RWPE2 (cell line): ENCODE measurements at regions not wholly inside any gene's neighbourhood (a gene's known extent, or its start where the extent isn't known, plus 50 kb on each side); places are given as distances from the start of the nearest gene placed in this dataset.

Source experiments
- ATAC-seq: fragments of 200-7000 bp; cut with Tn5 transposase; 3 replicates; pipeline ENCODE4 v1.9.1; 2021; ENCODE audit warnings: low read depth
- DNase-seq: peaks from one replicate; pipeline ENCODE4 v3.0.0-alpha.2; 2020; ENCODE audit warnings: low spot score
- H3K27ac ChIP-seq: fragments of 450-650 bp; 2 replicates; pipeline ENCODE4 v1.5.1; 2017; ENCODE audit warnings: mild to moderate bottlenecking; ENCODE audit not compliant: poor library complexity, severe bottlenecking
- H3K27me3 ChIP-seq: fragments of 250-450 bp; sonication (Bioruptor Pico); 2 replicates; pipeline ENCODE4 v1.5.1; 2021; ENCODE audit warnings: mild to moderate bottlenecking, moderate library complexity; ENCODE audit not compliant: insufficient read depth, poor library complexity, severe bottlenecking
- H3K36me3 ChIP-seq: fragments of 250-450 bp; sonication (Bioruptor Pico); 2 replicates; pipeline ENCODE4 v1.5.1; 2020; ENCODE audit warnings: low read depth, mild to moderate bottlenecking, moderate library complexity
- H3K4me1 ChIP-seq: fragments of 250-450 bp; sonication (Bioruptor Pico); 2 replicates; pipeline ENCODE4 v1.5.1; 2021; ENCODE audit warnings: mild to moderate bottlenecking, moderate library complexity; ENCODE audit not compliant: insufficient read depth, poor library complexity, severe bottlenecking
- H3K4me3 ChIP-seq: fragments of 250-450 bp; sonication (Bioruptor Pico); 2 replicates; pipeline ENCODE4 v1.5.1; 2021; ENCODE audit warnings: mild to moderate bottlenecking, moderate library complexity; ENCODE audit not compliant: severe bottlenecking
- H3K9me3 ChIP-seq: fragments of 250-450 bp; sonication (Bioruptor Pico); 2 replicates; pipeline ENCODE4 v1.5.1; 2021; ENCODE audit warnings: mild to moderate bottlenecking, moderate library complexity; ENCODE audit not compliant: severe bottlenecking
- CTCF ChIP-seq: fragments of 450-650 bp; IDR thresholded peaks from one replicate; pipeline ENCODE4 v1.5.1; 2017; ENCODE audit warnings: mild to moderate bottlenecking, moderate library complexity; ENCODE audit not compliant: poor library complexity, severe bottlenecking

GRCh38 chr10:31625566-31625965 lies 303.1 kb downstream of the ARHGAP12 start:
- Histone ChIP-seq H3K36me3 (no peaks in the 10 kb centered on the region), H3K27me3 (no peaks in the 10 kb centered on the region), H3K27ac (no peak overlapping the region), H3K4me1 (no peaks in the 10 kb centered on the region), H3K4me3 (no peak overlapping the region), H3K9me3 (peaks cover 2% of the 10 kb centered on the region)
- ATAC-seq (no peak), DNase-seq (no peak)
- TF ChIP-seq CTCF: no peak

GRCh38 chr10:31624611-31625010 lies 304.0 kb downstream of the ARHGAP12 start:
- no peak overlapping the region for H3K27ac ChIP-seq
- DNase-seq (no peak), ATAC-seq (no peak)
- no peak overlapping the region for H3K4me3 ChIP-seq
- H3K27me3 ChIP-seq: no peaks in the 10 kb centered on the region
- H3K4me1 ChIP-seq: no peaks in the 10 kb centered on the region
- TF ChIP-seq CTCF: no peak
- H3K36me3 ChIP-seq: no peaks in the 10 kb centered on the region
- peaks cover 2% of the 10 kb centered on the region for H3K9me3 ChIP-seq

GRCh38 chr10:31623947-31624346 lies 304.7 kb downstream of the ARHGAP12 start:
- Histone ChIP-seq H3K27me3 (no peaks in the 10 kb centered on the region), H3K4me1 (no peaks in the 10 kb centered on the region), H3K4me3 (no peak overlapping the region), H3K9me3 (peaks cover 2% of the 10 kb centered on the region), H3K36me3 (no peaks in the 10 kb centered on the region), H3K27ac (no peak overlapping the region)
- ATAC-seq (no peak), DNase-seq (no peak)
- no peak for TF ChIP-seq CTCF

- DNase-seq (no peak), ATAC-seq (no peak)
- H3K27me3 ChIP-seq: no peaks in the 10 kb centered on the region
- no peak for TF ChIP-seq CTCF
- H3K4me3 ChIP-seq: no peak overlapping the region
- no peak overlapping the region for H3K27ac ChIP-seq
- H3K4me1 ChIP-seq: no peaks in the 10 kb centered on the region
- H3K36me3 ChIP-seq: no peaks in the 10 kb centered on the region
- H3K9me3 ChIP-seq: peaks cover 2% of the 10 kb centered on the region
These were observed 304.4 kb downstream of the ZEB1 start for GRCh38 chr10:31623466-31623865.

GRCh38 chr10:31622978-31623377 lies 304.0 kb downstream of the ZEB1 start:
- no peak for TF ChIP-seq CTCF
- H3K27me3 ChIP-seq: no peaks in the 10 kb centered on the region

More at GRCh38 chr10:31622978-31623377, 304.0 kb downstream of the ZEB1 start:
- H3K4me1 ChIP-seq: no peaks in the 10 kb centered on the region
- no peak overlapping the region for H3K4me3 ChIP-seq
- no peaks in the 10 kb centered on the region for H3K36me3 ChIP-seq
- ATAC-seq: no peak
- no peak for DNase-seq
- peaks cover 2% of the 10 kb centered on the region for H3K9me3 ChIP-seq
- no peak overlapping the region for H3K27ac ChIP-seq
